Inflammatory macrophage treated with lipopolysaccharide for 4 hours (primary cell): ENCODE measurements at regions not wholly inside any gene's neighbourhood (a gene's known extent, or its start where the extent isn't known, plus 50 kb on each side); places are given as distances from the start of the nearest gene placed in this dataset.
"Not testable (repeated sequence)": the region's sequence is repeated elsewhere in the genome, so short reads cannot be mapped to it uniquely, and the experiment has no call there.

Experiments used
- DNase-seq: peaks from one replicate; pipeline ENCODE4 v3.0.0-alpha.2; 2020

GRCh38 chr13:84823528-84823927, 941.3 kb upstream of the SLITRK1 start:
- DNase-seq: no peak

DNA sequence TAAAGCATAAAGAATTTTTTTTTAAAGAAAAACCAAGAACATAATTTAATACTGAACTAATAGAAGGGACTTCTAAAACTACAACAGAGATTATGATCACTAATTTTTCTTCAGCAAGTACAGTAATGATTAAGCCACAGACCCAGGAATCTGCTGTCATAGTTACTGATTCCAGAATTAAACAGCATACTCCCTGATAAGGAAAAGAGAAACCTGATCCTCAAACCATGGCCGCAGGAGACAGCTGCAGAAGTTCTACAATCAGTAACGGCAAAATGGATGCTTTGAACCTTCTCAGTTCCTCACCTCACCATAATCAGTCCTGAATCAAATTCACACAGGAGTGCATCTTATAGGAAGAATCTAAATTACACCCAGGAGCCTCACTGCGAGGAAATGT, 939.0 kb upstream of the SLITRK1 start:
- DNase-seq: no peak

DNA sequence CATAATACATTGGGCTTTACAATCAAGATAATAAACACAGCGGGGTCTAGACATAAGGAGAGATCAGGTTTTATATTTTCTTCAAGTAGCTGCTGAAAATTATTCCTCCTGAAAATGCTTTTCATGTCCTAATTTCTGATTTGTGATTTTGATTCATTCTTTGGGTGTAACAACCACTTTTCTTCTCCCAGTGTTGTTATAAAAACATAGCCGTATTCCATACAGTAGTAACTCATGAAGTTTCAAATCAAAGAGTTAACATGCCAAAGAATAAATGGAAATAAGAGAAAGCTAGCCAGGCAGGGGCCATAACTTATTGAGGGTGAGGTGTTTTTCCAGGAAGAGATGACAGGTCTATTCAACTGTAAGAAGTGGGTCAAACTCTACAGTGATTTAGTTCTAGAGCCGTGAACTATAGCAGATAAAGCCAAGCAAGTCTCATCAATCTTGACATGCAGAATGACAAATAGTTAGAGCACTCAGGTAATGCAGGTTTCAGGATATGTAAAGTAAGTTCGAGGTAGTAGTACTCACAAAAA, 934.4 kb upstream of the SLITRK1 start:
- DNase-seq: no peak

DNA sequence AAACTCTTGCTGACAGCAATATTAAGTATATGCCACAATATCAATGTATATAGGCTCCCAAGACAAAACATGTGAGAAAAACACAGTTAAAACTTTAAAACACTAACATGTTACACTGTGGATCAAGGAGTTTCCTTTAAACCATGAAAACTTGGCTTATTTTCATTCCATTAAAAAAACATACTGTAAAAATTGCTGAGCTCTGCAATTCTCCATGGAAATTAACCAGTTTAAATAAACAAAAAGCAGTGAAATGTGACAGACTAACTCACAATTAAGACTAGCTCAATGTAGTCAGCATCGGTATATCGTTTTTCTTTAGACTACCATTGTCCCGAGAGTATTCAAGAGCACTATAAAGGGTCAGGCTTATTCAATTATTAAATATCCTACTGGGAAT, 930.5 kb upstream of the SLITRK1 start:
- no peak for DNase-seq

- DNase-seq: no peak
These were observed 929.8 kb upstream of the SLITRK1 start for GRCh38 chr13:84812078-84812477.

- DNase-seq: no peak
These were observed 928.5 kb upstream of the SLITRK1 start for GRCh38 chr13:84810781-84811180.

DNA sequence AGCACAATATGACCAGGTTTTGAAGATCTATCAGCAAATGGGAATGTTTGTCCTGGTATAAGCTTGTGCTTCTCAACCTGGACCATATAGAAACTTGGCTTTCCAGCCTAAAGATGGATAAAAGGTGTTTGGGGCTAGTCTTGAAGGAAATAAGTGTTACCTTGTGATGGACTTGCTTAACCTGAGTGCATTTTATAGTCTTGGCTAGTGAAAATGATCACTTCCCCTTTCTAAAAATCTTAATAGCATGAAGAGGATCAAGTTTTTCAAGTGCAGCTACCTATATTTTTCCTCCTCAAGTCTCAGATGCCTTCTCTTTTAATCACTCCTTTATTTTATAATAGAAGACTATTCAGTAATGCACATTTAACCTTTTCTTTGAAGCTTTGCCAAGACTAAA, 919.8 kb upstream of the SLITRK1 start:
- DNase-seq: no peak

DNA sequence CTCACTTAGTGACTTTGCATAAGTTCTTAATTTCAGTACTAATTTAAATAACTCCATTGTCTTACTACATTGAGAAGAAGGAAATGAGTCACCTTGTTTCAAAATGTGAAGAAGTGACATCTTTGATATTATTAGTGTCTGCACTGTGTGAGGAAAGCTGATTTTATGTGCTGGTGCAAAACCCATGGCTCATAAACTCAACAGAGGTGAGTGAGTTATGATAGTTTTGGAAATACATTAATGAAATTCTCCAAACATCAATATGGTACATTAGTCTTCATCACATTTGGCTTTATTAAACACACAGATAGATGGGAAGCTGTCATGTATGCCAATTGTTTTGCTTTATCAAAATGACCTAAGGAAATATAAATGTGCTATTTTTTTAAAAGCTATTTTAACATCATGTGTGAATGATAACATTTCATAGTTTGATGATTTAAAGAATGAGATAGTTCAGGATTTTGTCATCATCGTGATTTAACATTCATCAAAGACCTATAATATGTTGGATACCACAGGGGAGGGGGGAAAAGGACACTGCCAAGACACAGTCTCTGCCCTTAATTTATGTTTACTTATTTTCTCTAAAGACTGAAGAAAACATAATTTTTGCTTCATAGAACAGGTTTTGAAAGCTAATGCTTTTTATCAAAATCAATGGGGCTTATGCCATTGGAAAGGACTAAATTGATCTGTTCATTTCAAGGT, 902.3 kb upstream of the SLITRK1 start:
- DNase-seq: no peak

DNA sequence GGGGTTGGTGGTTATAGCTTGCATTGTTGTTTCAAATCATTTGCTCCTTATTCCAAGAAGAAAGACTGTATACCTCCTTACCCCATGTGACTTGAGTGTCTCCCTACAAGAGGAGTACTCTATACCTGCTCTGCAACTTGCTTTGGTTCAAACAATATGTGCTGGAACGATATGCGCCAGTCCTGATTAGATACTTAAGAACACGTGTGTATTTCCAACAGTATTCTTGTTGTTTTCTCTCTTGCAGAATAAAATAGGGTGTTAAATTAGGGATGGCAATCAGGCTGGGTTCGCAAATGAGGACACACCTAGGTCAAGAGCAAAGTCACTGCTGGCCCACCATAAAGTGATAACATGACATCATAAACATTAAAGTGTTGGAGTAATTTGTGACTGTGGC, 895.0 kb upstream of the SLITRK1 start:
- no peak for DNase-seq

GRCh38 chr13:84776593-84776992, 894.3 kb upstream of the SLITRK1 start:
- DNase-seq: no peak

GRCh38 chr13:84775920-84776319, 893.6 kb upstream of the SLITRK1 start:
- not testable (repeated sequence) for DNase-seq

DNA sequence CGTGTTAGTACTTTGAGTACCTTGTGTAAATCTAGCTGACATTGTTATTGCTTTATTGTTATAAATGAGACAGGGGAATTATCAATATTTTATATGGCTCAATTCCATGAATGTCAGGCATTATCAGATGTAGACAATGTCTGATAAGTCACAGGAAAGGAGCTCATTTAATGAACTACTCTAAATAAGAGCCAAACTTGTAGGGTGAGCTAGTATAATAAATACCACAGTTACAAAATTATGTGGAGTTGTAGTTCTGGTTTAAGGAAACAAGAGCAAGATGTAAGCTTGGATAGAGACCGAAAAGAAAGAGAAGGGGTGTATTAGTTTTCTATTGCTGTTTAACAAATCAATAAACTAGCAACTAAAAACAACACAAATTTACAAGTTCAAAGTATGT, 891.8 kb upstream of the SLITRK1 start:
- DNase-seq: no peak

GRCh38 chr13:84760956-84761355, 878.7 kb upstream of the SLITRK1 start:
- DNase-seq: no peak

GRCh38 chr13:84749126-84749525, 866.9 kb upstream of the SLITRK1 start:
- DNase-seq: no peak

DNA sequence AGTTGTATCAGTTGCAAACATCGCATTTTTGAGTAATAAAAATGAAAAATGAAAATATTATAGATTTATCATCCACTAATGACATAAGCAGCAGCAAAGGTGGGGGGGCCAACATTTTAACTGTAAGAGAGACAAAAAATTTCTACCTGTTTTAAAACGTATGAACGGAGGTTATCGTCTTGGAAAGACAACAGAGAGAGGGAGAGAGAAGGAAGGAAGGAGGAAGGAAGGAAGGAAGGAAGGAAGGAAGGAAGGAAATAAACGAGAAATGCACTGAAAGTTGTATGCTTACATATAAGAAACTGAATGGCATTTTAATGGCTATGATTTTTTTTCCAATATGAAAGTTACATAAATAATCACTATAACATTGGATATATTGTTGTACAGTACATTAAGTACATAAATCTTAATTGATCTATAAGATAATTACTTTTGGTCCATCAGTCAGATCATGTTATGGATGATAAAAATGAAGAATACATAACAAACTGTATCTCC, 862.8 kb upstream of the SLITRK1 start:
- no peak for DNase-seq

- no peak for DNase-seq
These were observed 861.9 kb upstream of the SLITRK1 start for GRCh38 chr13:84744203-84744602.

DNA sequence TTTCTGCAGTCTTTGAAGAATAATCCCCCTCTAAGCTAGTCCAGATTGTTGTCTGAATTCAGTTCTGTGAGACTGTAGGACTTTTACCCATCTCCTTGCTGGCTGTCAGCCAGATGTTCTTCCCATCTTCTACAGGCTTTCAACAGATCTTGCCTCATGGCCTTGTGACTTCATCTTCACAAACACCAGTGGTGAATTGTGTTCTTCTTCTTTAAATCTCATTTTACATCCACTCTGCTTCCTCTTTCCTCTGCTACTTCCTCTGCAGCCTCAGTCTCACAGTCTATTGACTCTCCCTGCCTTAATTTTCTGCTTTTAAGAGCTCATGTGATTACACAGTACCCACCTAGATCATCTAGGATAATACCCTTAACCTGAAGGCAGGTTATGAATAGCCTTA, 859.0 kb upstream of the SLITRK1 start:
- peak; percentile 32 for DNase-seq

DNA sequence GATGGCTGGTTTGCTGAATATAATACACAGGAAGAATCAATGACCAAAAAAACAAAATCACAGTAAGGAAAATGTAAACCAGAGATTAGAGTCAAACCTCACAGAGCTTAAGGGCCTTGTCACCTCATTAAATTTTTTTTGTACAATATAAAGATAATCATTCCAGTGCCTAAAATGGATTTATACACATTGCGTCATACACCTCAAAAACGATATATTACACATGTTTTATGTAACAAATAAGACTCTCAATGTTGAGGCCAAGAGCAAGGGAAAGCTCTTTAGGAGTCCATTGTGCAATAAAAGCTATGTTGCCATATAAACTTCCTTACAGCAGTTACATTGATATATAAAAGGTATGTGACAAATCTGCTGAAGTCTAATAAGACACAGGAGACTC, 856.7 kb upstream of the SLITRK1 start:
- DNase-seq: no peak

DNA sequence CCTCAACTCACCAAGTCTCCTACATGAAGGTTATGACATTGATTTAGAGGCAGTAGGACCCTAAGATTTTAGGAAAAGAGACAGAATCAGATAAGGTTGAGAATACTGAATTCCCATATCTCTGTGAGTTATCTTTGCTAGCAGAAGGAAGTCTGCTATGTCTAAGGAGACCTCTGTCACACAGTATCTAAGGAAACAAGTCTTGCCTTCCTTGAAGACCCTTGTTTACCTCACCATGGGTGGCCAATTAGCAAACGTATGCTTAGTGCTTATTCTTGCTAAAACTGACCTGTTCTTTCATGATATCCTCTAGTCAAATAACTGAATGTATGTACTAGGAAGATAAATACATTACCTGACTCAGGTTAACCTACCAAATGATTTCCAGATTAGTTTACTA, 855.4 kb upstream of the SLITRK1 start:
- no peak for DNase-seq

DNA sequence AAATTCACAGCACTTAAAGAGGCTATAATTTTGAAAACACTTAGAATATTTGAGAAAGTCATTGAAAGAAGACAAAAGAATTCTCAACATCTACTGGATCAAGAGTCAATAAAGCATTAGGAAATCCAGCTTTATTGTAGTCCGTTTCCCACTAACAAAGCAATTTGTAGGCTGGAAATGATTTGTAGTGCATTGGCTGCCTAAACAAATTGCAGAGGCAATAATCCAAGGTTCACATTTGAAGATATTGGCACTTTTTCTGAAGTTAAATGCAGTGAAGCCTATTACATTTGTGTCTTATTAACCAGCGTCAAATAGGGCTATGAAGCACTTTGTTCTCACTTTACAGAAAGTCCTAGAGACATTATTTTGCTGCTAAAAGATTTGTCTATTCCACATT, 848.1 kb upstream of the SLITRK1 start:
- no peak for DNase-seq

DNA sequence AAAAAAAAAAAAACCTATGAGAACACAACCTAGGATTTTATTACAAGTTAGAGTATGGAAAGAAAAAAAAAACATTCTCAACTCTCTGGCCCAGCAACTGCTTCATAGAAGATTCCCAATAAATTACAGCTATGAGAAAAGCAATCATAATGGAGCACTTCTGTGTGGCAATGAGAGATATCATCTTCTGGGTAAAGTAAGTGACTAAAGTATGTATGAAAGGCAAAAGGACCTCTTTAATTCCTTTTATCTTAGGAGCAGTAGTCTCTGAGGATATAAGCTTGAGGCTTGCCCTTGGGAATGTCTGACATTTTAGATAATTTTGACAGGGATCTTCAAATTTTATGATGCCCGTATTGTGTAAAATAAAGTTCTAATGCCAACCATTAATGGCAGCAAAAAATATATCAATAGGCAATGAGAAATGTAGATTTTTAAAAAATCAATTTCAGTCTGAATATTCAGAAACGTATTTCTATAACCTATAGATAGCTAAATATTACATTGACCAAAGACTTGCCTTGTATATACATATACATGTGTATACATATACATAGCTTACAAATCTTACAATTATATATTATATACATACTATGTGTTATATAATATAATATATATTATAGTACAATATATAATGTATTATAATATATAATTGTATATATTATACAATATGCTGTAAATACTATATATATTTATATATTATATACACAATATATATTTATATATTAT, 823.9 kb upstream of the SLITRK1 start:
- no peak for DNase-seq

DNA sequence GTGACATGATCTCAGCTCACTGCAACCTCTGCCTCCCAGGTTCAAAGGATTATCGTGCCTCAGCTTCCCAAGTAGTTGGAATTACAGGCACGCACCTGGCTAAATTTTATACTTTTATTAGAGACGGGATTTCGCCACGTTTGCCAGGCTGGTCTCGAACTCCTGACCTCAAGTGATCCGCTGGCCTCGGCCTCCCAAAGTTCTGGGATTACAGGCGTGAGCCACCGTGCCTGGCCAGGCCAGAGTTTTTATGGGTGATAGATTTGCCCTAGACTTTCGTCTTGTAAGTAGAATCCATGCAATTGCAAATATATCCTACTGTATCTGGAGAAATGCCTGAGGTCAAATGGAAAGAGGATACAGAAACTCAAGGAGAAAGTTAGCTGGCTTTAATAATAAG, 819.9 kb upstream of the SLITRK1 start:
- DNase-seq: no peak

- DNase-seq: not testable (repeated sequence)
These were observed 815.3 kb upstream of the SLITRK1 start for GRCh38 chr13:84697591-84697990.

- no peak for DNase-seq
These were observed 804.7 kb upstream of the SLITRK1 start for GRCh38 chr13:84686973-84687372.
